ENCODE measurements at regions not wholly inside any gene's neighbourhood (a gene's known extent, or its start where the extent isn't known, plus 50 kb on each side); places are given as distances from the start of the nearest gene placed in this dataset.

GRCh38 chr13:37257706-37258105 lies 152.2 kb upstream of the CSNK1A1L start:
- DNase-seq (ENCODE audit: insufficient read length, low spot score) = no peak
- FAIRE-seq = no peak

- no peak for FAIRE-seq
These were observed 151.6 kb upstream of the CSNK1A1L start for GRCh38 chr13:37257051-37257450.

GRCh38 chr13:37241786-37242185 lies 136.3 kb upstream of the CSNK1A1L start:
- DNase-seq (ENCODE audit: insufficient read length, low spot score) (no peak), FAIRE-seq (no peak)

More at GRCh38 chr13:37257051-37257450, 151.6 kb upstream of the CSNK1A1L start:
- DNase-seq (ENCODE audit: insufficient read length, low spot score) = no peak

- DNase-seq (ENCODE audit: insufficient read length, low spot score) (no peak), FAIRE-seq (no peak)
These were observed 124.9 kb upstream of the CSNK1A1L start for GRCh38 chr13:37230346-37230745.

GRCh38 chr13:37229931-37230330 lies 124.5 kb upstream of the CSNK1A1L start:
- FAIRE-seq (no peak), DNase-seq (ENCODE audit: insufficient read length, low spot score) (no peak)

- DNase-seq (ENCODE audit: insufficient read length, low spot score) (no peak), FAIRE-seq (no peak)
These were observed 121.5 kb upstream of the CSNK1A1L start for GRCh38 chr13:37226971-37227370.

GRCh38 chr13:37225414-37226070 lies 120.1 kb upstream of the CSNK1A1L start:
- FAIRE-seq = no peak
- DNase-seq (ENCODE audit: insufficient read length, low spot score) = no peak

GRCh38 chr13:37216331-37216730 lies 110.9 kb upstream of the CSNK1A1L start:
- DNase-seq (ENCODE audit: insufficient read length, low spot score) (no peak), FAIRE-seq (no peak)

- no peak for DNase-seq (ENCODE audit: insufficient read length, low spot score)
- FAIRE-seq = no peak
These were observed 107.4 kb upstream of the CSNK1A1L start for GRCh38 chr13:37212826-37213225.

- no peak for FAIRE-seq
- DNase-seq (ENCODE audit: insufficient read length, low spot score) = no peak
These were observed 106.0 kb upstream of the CSNK1A1L start for GRCh38 chr13:37211487-37211886.

- no peak for DNase-seq (ENCODE audit: insufficient read length, low spot score)
- no peak for FAIRE-seq
These were observed 104.4 kb upstream of the CSNK1A1L start for GRCh38 chr13:37209621-37210580.

GRCh38 chr13:37207691-37208451 lies 102.4 kb upstream of the CSNK1A1L start:
- no peak for DNase-seq (ENCODE audit: insufficient read length, low spot score)
- no peak for FAIRE-seq

- no peak for FAIRE-seq
These were observed 96.8 kb upstream of the CSNK1A1L start for GRCh38 chr13:37202264-37202663.

GRCh38 chr13:37201081-37201480 lies 95.6 kb upstream of the CSNK1A1L start:
- DNase-seq (ENCODE audit: insufficient read length, low spot score) = no peak
- FAIRE-seq = no peak

More at GRCh38 chr13:37202264-37202663, 96.8 kb upstream of the CSNK1A1L start:
- DNase-seq (ENCODE audit: insufficient read length, low spot score) = no peak

- no peak for DNase-seq (ENCODE audit: insufficient read length, low spot score)
These were observed 93.2 kb upstream of the CSNK1A1L start for GRCh38 chr13:37198629-37199028.

GRCh38 chr13:37195621-37196020 lies 90.2 kb upstream of the CSNK1A1L start:
- FAIRE-seq = no peak

More at GRCh38 chr13:37198629-37199028, 93.2 kb upstream of the CSNK1A1L start:
- no peak for FAIRE-seq

GRCh38 chr13:37194428-37194861 lies 89.0 kb upstream of the CSNK1A1L start:
- no peak for DNase-seq (ENCODE audit: insufficient read length, low spot score)

More at GRCh38 chr13:37195621-37196020, 90.2 kb upstream of the CSNK1A1L start:
- no peak for DNase-seq (ENCODE audit: insufficient read length, low spot score)

GRCh38 chr13:37192956-37193355 lies 87.5 kb upstream of the CSNK1A1L start:
- FAIRE-seq = no peak

More at GRCh38 chr13:37194428-37194861, 89.0 kb upstream of the CSNK1A1L start:
- FAIRE-seq = no peak

GRCh38 chr13:37187621-37188020 lies 82.2 kb upstream of the CSNK1A1L start:
- FAIRE-seq = no peak
- DNase-seq (ENCODE audit: insufficient read length, low spot score) = no peak

More at GRCh38 chr13:37192956-37193355, 87.5 kb upstream of the CSNK1A1L start:
- DNase-seq (ENCODE audit: insufficient read length, low spot score) = no peak

- FAIRE-seq (no peak), DNase-seq (ENCODE audit: insufficient read length, low spot score) (no peak)
These were observed 81.6 kb upstream of the CSNK1A1L start for GRCh38 chr13:37187105-37187504.

GRCh38 chr13:37181620-37182019 lies 76.2 kb upstream of the CSNK1A1L start:
- DNase-seq (ENCODE audit: insufficient read length, low spot score) (no peak), FAIRE-seq (no peak)

All from HTR-8/SVneo (cell line).